Stomach (tissue), 8 donors: ENCODE measurements at regions not wholly inside any gene's neighbourhood (a gene's known extent, or its start where the extent isn't known, plus 50 kb on each side); places are given as distances from the start of the nearest gene placed in this dataset.

Experiments
- DNase-seq, 2 donors: peaks; one replicate each; pipeline versions ENCODE4 v3.0.0 to v3.0.0-alpha.2; 2013 to 2019
- H3K27ac ChIP-seq, 5 donors: fragments of 200-600 bp in 4 of 5; sonication (generic) in 4 of 5; one replicate each; pipeline ENCODE4 v1.5.1; 2013 to 2019; ENCODE audit warnings: mild to moderate bottlenecking in 1 of 5, moderate library complexity in 1 of 5
- H3K27me3 ChIP-seq, 3 donors: fragments of 200-600 bp; sonication (generic); one replicate each; pipeline ENCODE4 v1.5.1; 2017 to 2019; ENCODE audit warnings: mixed run types in 1 of 3
- H3K36me3 ChIP-seq, 4 donors: fragments of 200-600 bp; sonication (generic); 1 replicate in 3 of 4; 2 replicates in 1 of 4; pipeline ENCODE4 v1.5.1; 2016 to 2019
- H3K4me1 ChIP-seq, 4 donors: fragments of 200-600 bp; sonication (generic); one replicate each; pipeline ENCODE4 v1.5.1; 2016 to 2019
- H3K4me3 ChIP-seq, 4 donors: fragments of 200-600 bp; sonication (generic) in 3 of 4; one replicate each; pipeline ENCODE4 v1.5.1; 2016 to 2019; ENCODE audit warnings: mild to moderate bottlenecking in 1 of 4
- H3K9me3 ChIP-seq, 4 donors: fragments of 200-600 bp; sonication (generic); one replicate each; pipeline ENCODE4 v1.5.1; 2016 to 2019
- EP300 ChIP-seq: sonication (generic); formaldehyde crosslinking; IDR thresholded peaks from one replicate; pipeline ENCODE4 v1.6.1; 2017; ENCODE audit warnings: antibody characterized with exemption
- POLR2A ChIP-seq, 4 donors: fragments of 450-650 bp; IDR thresholded peaks; one replicate each; pipeline ENCODE4 v1.6.1; 2016; ENCODE audit warnings: antibody characterized with exemption in 4 of 4, control low read depth in 2 of 4, mild to moderate bottlenecking in 1 of 4, moderate library complexity in 1 of 4
- POLR2AphosphoS5 ChIP-seq, 3 donors: sonication (generic); formaldehyde crosslinking; IDR thresholded peaks; one replicate each; pipeline ENCODE4 v1.6.1; 2016; ENCODE audit warnings: antibody characterized with exemption in 3 of 3
- WGBS, 5 donors: extraction: QIAGEN DNeasy Blood & Tissue Kit in 3 of 5; methylation state at CpG; one replicate each; pipeline versions ENCODE4 v1.1.5 to v1.1.7; 2013 to 2018; 5-methylcytosine and 5-hydroxymethylcytosine counted together
- intact Hi-C: fragments of 100-400 bp; cut with DNase I; formaldehyde crosslinking; loops from one replicate; pipeline ENCODE4 v1.15.1; 2023; ENCODE audit warnings: low total_unique reads
- TF ChIP-seq, protein P1 (sequence below), 7 experiments: fragments of 450-650 bp in 4 of 7; fragments of 200-600 bp in 3 of 7; sonication (generic) in 3 of 7; IDR thresholded peaks; one replicate each; pipeline ENCODE4 v1.5.1; 2016 to 2019; ENCODE audit warnings: antibody characterized with exemption in 7 of 7, control low read depth in 2 of 7, mild to moderate bottlenecking in 1 of 7
- donor health status: healthy with polysubstance abuse.
- donor health status: Bipolar disorder and iron deficiency.
- donor health status: healthy.

GRCh38 chr6:169391473-169392071 lies 137.9 kb upstream of the THBS2 start:
- 88 to 94% (median 90%) methylated on average over 2 of the region's 2 CpGs for WGBS, 5 donors
- TF ChIP-seq POLR2A (IDR thresholded peaks at IDR 0.05) (no peak), EP300 (no peak), POLR2AphosphoS5 (IDR thresholded peaks at IDR 0.05) (no peak)
- TF ChIP-seq, protein P1, sequence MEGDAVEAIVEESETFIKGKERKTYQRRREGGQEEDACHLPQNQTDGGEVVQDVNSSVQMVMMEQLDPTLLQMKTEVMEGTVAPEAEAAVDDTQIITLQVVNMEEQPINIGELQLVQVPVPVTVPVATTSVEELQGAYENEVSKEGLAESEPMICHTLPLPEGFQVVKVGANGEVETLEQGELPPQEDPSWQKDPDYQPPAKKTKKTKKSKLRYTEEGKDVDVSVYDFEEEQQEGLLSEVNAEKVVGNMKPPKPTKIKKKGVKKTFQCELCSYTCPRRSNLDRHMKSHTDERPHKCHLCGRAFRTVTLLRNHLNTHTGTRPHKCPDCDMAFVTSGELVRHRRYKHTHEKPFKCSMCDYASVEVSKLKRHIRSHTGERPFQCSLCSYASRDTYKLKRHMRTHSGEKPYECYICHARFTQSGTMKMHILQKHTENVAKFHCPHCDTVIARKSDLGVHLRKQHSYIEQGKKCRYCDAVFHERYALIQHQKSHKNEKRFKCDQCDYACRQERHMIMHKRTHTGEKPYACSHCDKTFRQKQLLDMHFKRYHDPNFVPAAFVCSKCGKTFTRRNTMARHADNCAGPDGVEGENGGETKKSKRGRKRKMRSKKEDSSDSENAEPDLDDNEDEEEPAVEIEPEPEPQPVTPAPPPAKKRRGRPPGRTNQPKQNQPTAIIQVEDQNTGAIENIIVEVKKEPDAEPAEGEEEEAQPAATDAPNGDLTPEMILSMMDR (IDR thresholded peaks at IDR 0.05): no peak
- Histone ChIP-seq H3K4me1 (no peaks in the 10 kb centered on the region), H3K4me3 (no peak overlapping the region), H3K27me3 (no peaks in the 10 kb centered on the region), H3K27ac (no peak overlapping the region), H3K36me3 (no peaks in the 10 kb centered on the region), H3K9me3 (peaks cover 0 to 15% (median 6%) of the 10 kb centered on the region in 4 donors)
- intact Hi-C loops: no loop called here
- DNase-seq: no peak

DNA sequence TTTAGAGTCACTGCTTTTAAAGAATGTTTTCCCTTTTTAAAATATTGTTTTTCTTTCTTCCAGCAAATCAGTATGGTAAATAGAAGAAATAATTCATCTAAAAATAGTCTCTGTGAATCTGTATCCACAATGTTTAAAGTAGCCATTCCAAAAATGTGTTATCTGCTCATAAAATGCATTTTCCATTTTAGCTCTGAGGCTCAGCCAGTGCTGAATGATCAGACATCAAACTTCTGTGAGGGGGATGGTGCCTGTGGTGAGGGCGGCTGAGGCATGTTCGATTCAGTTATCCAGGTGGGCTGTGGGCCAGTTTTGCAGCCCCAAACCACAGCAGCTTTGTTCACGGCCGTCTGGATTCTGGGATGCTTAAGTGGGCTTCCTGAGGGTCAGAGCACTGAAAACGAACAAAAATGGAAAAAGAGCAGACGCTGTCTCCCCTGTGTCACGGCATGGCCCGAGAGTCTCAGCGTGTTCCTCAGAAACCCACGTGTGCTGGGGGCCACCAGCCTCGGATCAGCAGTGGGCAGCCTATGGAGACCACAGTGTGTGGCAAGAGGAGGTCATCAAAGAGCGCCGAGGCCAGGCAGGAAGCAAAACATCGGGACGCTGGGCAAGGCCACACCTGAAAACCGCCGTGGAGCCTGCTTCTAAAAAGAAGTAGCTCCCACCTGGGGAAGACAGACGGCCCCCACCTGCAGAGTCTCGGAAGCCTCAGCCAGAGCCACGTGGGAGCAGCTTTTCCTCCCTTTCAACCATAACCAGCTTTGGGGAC lies 134.9 kb upstream of the THBS2 start:
- H3K27ac ChIP-seq: no peak overlapping the region
- H3K27me3 ChIP-seq: no peaks in the 10 kb centered on the region
- peak in 1 of 2 donors; percentile 55 for DNase-seq
- WGBS, 5 donors: 74 to 86% (median 82%) methylated on average over 20 of the region's 20 CpGs
- intact Hi-C loops: no loop called here
- TF ChIP-seq, protein P1 (IDR thresholded peaks at IDR 0.05): no peak
- TF ChIP-seq POLR2A (IDR thresholded peaks at IDR 0.05) (no peak), EP300 (no peak), POLR2AphosphoS5 (IDR thresholded peaks at IDR 0.05) (no peak)
- no peaks in the 10 kb centered on the region for H3K4me1 ChIP-seq
- no peaks in the 10 kb centered on the region for H3K36me3 ChIP-seq
- H3K9me3 ChIP-seq: peaks cover 0 to 15% (median 6%) of the 10 kb centered on the region in 4 donors
- no peak overlapping the region for H3K4me3 ChIP-seq

- no peaks in the 10 kb centered on the region for H3K4me1 ChIP-seq
- WGBS, 5 donors: 87 to 93% (median 89%) methylated on average over 9 of the region's 9 CpGs
- no peak overlapping the region for H3K4me3 ChIP-seq
- no peaks in the 10 kb centered on the region for H3K27me3 ChIP-seq
- DNase-seq: no peak
- H3K27ac ChIP-seq: no peak overlapping the region
- intact Hi-C loops: no loop called here
- no peaks in the 10 kb centered on the region for H3K36me3 ChIP-seq
- peaks cover 0 to 14% (median 6%) of the 10 kb centered on the region in 4 donors for H3K9me3 ChIP-seq
- TF ChIP-seq, protein P1 (IDR thresholded peaks at IDR 0.05): no peak
- TF ChIP-seq EP300: no peak
Measured at GRCh38 chr6:169387809-169388383, 134.2 kb upstream of the THBS2 start.

DNA sequence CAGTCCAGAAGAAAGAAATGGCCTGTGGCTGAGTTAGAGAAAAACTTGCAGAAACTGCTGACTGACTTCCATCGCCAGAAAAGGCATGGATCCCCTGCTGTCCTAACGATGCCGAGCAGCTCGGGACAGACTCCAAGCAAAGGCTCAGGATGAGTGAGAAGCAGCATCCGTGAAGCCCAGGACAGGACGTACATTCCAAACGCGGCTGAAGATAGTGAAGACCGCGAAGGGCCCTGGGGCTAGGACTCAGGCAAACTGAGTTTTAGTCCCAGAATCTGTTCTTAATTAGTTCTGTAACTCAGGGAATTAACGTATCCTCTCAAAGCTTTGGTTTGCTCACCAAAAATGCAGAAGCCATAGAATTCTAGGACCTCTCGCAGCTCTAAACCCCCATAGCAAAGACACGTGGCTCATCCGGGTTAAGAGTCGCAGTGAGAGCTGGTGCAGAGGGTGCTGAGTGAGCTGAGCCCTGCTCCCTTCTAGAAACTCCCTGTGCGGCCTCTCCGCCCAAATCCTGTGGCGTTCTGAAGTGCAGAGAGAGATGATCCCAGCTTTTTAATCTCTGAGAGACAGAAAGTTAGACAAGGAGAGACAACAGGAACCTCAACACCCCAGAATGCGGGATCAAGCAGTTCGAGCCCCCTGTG lies 132.9 kb upstream of the THBS2 start:
- Histone ChIP-seq H3K27me3 (no peaks in the 10 kb centered on the region), H3K4me3 (no peak overlapping the region), H3K36me3 (no peaks in the 10 kb centered on the region), H3K27ac (no peak overlapping the region), H3K9me3 (peaks cover 0 to 5% (median 2%) of the 10 kb centered on the region in 4 donors), H3K4me1 (no peaks in the 10 kb centered on the region)
- WGBS, 5 donors: 65 to 79% (median 74%) methylated on average over 20 of the region's 20 CpGs
- intact Hi-C loops: no loop called here
- TF ChIP-seq POLR2A (IDR thresholded peaks at IDR 0.05) (no peak), EP300 (no peak), POLR2AphosphoS5 (IDR thresholded peaks at IDR 0.05) (no peak)
- TF ChIP-seq, protein P1 (IDR thresholded peaks at IDR 0.05): no peak
- no peak for DNase-seq
